Hindlimb muscle (tissue), 1 donor: ENCODE measurements at regions not wholly inside any gene's neighbourhood (a gene's known extent, or its start where the extent isn't known, plus 50 kb on each side); places are given as distances from the start of the nearest gene placed in this dataset.

Experiments used
- DNase-seq: peaks from one replicate; pipeline ENCODE4 v3.0.0-alpha.2; 2013

DNA sequence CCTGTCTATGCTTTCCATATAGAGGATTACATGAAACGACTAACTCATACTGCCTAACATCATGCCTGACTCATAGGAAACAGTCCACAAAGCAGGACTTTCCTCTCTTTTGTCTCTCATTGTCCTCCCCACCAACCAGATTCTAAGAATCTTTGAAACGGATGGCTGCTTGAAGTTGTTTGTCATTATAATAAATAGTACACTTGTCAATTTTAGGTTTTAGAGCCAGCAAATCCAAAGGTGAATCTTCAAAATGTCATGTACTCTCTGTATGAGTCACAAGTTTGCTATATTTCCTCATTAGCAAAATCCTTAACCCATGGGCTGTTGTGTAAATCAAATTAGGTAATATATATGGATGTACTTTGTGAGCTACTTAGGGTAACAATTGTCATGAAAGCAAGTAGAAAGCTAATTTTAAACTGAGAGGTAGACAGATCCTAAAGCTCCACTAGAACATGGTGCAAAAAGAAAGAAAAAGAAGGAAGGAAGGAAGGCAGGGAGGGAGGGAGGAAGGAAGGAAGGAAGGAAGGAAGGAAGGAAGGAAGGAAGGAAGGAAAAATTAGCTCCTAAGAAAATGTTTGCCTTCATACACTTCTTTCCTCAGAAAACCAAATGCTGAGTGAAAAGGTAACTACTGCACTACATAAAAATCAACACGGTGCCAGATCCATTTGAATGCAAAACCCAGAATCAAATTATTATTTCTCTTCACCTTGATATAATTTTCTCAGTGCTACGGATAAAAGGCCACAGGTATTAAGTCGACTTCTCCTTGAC is 129.5 kb upstream of the PRMT6 start:
- DNase-seq = no peak

DNA sequence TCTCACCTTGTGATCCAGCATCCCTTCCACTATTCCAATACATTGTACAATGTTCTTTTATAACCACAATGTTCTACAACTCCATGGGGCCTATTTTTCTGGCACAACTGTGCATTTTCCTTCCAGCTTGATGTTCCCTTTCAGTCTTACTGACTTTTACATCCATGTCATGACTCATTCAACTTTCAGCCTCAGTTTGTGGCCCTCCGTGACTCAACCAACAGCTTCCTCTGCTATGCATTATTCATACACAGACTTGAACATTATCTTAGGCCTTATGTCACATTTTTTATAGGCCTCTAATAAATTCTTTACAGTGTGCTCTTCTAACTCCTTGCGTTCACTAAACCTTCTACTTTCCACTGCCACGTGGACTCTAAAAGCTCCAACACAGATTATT is 119.4 kb upstream of the PRMT6 start:
- no peak for DNase-seq

- DNase-seq = no peak
Measured at GRCh38 chr1:106944721-106945120, 111.8 kb upstream of the PRMT6 start.

- no peak for DNase-seq
Measured at GRCh38 chr1:106952776-106953175, 103.7 kb upstream of the PRMT6 start.

DNA sequence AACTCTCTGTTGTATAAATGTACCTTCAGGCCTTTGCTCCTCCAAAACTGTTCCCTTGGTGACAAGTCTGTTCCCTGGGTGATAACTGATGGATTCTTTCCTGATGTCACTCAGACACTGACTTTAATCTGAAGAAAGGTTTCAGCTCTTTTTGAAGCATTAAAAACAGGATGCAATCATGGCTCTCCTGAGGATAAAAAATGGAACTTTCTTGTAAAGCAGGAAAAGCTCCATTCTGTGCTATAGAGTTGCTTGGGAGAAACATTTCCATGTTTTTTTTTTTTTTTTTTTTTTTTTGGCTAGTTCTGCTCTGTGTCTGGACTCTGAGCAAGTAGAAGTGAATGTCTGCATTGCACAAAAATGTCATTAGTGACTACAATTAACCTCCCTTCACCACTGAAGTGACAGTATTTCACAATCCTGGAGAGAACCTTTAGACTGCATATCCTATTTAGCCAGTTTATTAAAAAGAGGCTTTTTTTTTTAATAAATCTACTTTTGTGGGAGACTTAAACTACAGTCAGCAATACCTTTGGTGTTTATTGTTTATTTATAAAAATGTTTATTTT is 101.7 kb upstream of the PRMT6 start:
- DNase-seq = peak; percentile 23

DNA sequence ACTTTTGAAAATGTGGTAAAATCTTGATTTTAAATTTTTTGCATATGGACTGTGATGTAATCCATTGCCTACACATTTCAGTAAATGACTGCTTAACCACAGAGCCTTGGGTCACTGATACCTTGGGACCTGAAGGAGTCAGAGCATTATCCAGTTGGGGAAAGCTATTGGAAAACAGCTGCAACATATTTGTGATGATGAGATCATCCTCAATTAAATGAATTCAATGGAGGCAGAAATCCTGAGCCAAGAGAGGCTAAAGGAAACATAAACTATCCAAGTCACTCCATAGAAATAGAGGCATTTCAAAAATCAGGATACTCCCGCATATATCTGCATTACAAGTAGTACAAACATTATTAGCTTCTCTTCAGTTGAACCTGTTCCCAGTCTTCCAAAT is 99.8 kb upstream of the PRMT6 start:
- peak; percentile 74 for DNase-seq

DNA sequence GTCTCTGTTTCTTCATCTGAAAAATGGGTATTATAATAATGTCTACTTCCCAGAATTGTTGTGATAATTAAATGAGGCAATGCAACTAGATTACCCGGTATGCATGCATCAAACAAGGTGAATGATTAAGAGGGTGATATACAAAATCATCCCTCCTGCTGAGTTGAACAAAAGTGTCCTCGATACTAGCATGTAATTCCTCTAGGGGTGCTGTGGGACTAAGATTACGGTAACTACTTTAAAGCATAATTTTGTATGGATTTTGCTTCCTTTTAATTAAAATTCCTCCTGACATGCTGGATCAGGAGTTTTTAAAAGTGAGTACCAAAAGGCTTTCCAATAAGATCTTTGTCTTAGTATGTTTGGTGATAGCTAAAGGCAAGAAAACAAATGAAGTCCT is 98.7 kb upstream of the PRMT6 start:
- no peak for DNase-seq

- no peak for DNase-seq
Measured at GRCh38 chr1:106960412-106960811, 96.1 kb upstream of the PRMT6 start.

DNA sequence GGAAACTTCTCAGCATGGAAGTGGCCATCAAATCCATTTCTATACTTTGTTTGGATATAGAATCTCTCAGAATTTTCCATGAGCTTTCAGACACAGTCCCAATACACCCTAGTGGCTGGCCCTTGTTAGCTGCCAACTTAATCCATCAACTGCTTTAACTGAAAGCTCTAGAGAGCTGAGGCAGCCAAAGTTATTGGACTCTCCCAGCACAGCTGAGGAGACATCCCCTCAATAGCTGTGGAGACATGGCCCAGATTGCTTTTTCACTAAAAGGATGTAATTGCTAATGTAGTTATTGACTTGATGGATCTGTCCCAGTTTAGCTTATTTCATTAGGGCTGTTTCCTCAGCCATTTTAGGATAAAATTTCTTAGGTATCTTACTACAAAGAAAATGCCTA is 94.8 kb upstream of the PRMT6 start:
- DNase-seq = no peak

DNA sequence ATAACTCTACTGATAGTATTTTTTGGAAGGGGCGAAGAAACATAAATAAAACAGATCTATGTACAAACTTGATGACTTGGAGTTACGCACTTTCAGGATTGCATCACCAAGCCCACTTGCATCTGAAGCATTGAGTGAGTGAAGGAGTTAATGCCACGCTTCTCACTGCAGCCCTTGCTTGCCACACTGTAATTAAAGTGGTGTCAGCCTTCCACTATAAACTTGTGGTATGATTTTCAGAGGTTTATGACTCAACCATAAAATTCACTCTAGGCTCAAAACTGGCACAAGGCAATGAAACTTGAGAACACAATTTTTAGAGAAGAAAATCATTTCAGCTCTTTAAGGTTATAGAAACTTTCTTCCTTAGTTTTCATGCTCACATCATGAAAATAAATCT is 93.9 kb upstream of the PRMT6 start:
- no peak for DNase-seq

GRCh38 chr1:106964495-106964894 is 92.0 kb upstream of the PRMT6 start:
- no peak for DNase-seq

DNA sequence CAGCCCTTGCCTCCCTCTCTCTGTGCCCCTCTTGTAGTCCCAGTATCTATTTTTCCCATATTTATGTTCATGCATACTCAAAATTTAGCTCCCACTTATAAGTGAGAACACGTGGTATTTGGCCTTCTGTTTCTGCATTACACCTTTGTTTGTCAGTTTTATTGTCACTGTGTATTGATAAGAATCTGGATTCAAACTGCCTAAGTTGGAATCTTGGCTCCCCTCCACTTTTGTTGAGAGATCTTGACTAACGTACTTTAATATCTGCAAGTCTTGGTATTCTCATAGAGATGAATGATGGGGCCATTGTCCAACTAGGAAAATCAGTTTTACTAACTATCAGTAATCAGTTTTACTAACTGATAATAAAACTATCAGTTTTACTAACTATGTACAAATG is 87.8 kb upstream of the PRMT6 start:
- DNase-seq = no peak

DNA sequence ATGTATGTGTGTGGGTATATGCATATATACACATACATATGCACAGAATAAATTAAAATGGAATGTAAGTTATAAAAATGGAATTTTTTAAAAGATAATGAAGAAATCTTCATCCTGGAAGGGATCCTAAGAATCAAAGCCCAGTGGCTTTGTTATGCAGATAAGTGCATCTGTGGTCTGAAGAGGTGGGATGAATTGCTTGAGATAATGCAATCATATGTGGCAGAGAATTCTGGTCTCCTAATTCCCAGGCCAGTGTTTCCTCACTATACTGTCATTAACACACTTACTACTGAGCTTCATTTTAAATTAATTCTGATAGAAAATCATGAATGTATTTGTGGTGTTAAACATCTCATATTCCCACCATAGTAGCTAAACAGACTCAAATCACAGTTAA is 86.7 kb upstream of the PRMT6 start:
- no peak for DNase-seq

DNA sequence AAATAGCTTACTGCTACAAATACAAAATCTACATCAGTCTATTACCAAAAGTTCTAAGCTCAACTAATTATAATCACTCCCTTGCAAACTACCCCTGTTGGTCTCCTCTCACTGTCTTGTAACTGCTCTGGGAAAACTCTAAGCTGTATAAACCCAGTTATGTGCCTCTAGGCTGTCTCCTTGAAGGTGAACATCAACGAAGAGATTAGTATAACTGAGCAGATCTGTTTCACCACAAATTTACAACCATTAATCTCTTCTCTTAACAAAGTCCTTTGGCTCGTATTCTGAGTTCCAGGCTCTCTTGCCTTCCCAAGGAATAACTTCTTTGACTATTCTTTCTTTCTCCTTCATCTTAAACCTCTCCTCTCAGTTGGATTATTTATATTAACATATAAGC is 84.4 kb upstream of the PRMT6 start:
- no peak for DNase-seq

DNA sequence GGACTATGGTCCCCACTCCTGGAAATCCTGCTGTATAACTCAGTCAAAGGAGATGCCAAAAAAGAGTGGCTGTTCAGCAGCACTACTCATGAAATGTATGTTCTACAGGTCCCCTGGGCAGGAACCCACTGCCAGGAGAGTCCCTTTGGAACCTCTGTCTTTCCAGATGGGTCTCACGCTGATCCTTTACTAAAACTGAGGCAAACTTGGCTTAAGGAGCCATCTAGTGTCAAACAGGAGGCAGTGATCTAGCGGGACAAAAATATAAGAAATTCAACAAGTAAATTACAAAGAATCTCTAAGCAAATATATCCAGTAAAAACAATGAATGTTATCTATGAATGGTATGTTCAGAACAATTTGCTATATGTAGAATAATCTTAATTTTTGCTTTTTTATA is 80.5 kb upstream of the PRMT6 start:
- DNase-seq = no peak

- peak; percentile 36 for DNase-seq
Measured at GRCh38 chr1:106978477-106979322, 77.8 kb upstream of the PRMT6 start.

- no peak for DNase-seq
Measured at GRCh38 chr1:106979371-106979770, 77.1 kb upstream of the PRMT6 start.

DNA sequence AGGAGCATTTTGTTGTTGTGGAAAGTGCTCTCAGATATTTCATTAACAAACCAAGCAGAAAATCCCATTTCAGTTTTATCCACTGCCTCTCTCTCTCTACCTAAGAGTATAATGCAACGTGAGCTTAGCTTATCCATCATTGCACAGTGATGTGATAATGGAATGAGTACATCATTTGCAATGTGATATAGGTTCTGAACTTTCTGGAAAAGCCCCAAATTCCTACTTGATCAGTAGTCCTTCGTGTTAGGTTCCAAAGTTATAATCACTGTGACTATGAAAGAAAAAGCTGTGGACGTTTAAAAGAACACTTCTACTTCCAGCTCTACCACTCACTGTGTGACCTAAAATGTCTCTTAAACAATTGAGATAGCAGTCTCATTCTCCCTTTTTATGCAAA is 76.4 kb upstream of the PRMT6 start:
- DNase-seq = no peak

GRCh38 chr1:106984801-106985200 is 71.7 kb upstream of the PRMT6 start:
- DNase-seq = no peak

DNA sequence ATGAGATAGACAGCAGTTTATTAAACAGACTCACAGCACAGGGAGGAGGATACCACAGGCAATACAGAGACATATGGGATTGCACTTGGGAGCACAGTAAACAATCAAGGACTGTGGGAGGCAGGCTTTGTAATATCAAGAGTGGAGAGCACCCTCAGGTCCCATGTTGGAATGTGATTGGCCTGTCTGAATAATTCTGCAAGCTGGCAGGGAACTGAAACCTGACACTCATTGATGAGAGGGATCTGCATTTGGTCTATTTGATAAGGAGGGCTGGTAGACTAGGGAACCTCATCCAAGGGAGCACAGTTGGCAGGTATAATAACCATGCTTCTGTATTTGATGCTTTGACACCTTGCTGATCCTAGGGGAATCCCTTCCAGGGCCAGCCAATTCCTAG is 69.9 kb upstream of the PRMT6 start:
- no peak for DNase-seq

- no peak for DNase-seq
Measured at GRCh38 chr1:106995970-106996369, 60.5 kb upstream of the PRMT6 start.

GRCh38 chr1:106998431-106999002 is 58.0 kb upstream of the PRMT6 start:
- no peak for DNase-seq

DNA sequence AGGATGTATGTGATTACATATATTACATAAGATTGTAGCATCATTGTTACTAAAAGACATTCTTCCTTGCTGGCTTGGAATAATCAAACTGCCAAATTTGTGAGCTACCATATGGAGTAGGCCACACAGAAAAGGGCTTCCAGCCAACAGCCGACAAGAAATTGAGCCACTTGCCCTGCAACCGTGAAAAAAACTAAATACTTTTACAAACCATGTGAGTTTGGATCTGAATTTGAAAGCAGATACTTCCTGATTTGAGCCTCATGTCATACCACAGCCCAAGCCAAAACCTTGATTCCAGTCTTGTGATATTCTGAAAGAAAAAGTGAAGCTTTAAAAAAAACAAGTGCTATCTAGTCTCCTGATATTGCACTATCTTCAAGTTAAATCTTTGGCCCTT is 55.6 kb upstream of the PRMT6 start:
- DNase-seq = no peak
